Vagina (tissue), 2 donors: ENCODE measurements at regions not wholly inside any gene's neighbourhood (a gene's known extent, or its start where the extent isn't known, plus 50 kb on each side); places are given as distances from the start of the nearest gene placed in this dataset.

Source experiments
- DNase-seq, 2 donors: peaks; one replicate each; pipeline ENCODE4 v3.0.0-alpha.2; 2017; ENCODE audit errors: extremely low spot score in 2 of 2
- H3K27ac ChIP-seq: fragments of 200-600 bp; sonication (generic); one replicate; pipeline ENCODE4 v1.5.1; 2019
- H3K27me3 ChIP-seq: fragments of 200-600 bp; sonication (generic); one replicate; pipeline ENCODE4 v1.5.1; 2019
- H3K36me3 ChIP-seq, 2 donors: fragments of 200-600 bp; sonication (generic); one replicate each; pipeline ENCODE4 v1.5.1; 2017 to 2019
- H3K4me1 ChIP-seq: fragments of 200-600 bp; sonication (generic); one replicate; pipeline ENCODE4 v1.5.1; 2019
- H3K4me3 ChIP-seq, 2 donors: fragments of 200-600 bp; sonication (generic); 1 replicate in 1 of 2; 2 replicates in 1 of 2; pipeline ENCODE4 v1.5.1; 2016 to 2019
- H3K9me3 ChIP-seq: fragments of 200-600 bp; sonication (generic); one replicate; pipeline ENCODE4 v1.5.1; 2019
- CTCF ChIP-seq, 3 experiments: fragments of 450-650 bp in 2 of 3; fragments of 200-600 bp in 1 of 3; sonication (generic) in 1 of 3; IDR thresholded peaks; one replicate each; pipeline ENCODE4 v1.5.1; 2017 to 2019; ENCODE audit warnings: antibody characterized with exemption in 3 of 3, mild to moderate bottlenecking in 2 of 3, moderate library complexity in 2 of 3
- POLR2A ChIP-seq, 2 donors: fragments of 450-650 bp; IDR thresholded peaks; one replicate each; pipeline ENCODE4 v1.6.1; 2017; ENCODE audit warnings: antibody characterized with exemption in 2 of 2, mild to moderate bottlenecking in 2 of 2, moderate library complexity in 2 of 2
- POLR2AphosphoS5 ChIP-seq, 2 donors: sonication (generic); formaldehyde crosslinking; IDR thresholded peaks; one replicate each; pipeline ENCODE4 v1.9.0; 2017; ENCODE audit warnings: antibody characterized with exemption in 2 of 2, mild to moderate bottlenecking in 2 of 2, low read depth in 1 of 2; ENCODE audit not compliant: insufficient read depth in 1 of 2
- intact Hi-C: fragments of 100-400 bp; cut with DNase I; formaldehyde crosslinking; loops from one replicate; pipeline ENCODE4 v1.15.1; 2023

- intact Hi-C loops: no loop called here
- Histone ChIP-seq H3K4me1 (no peaks in the 10 kb centered on the region), H3K27me3 (no peaks in the 10 kb centered on the region), H3K4me3 (no peak overlapping the region), H3K27ac (no peak overlapping the region), H3K9me3 (no peaks in the 10 kb centered on the region), H3K36me3 (no peaks in the 10 kb centered on the region)
- TF ChIP-seq CTCF (IDR thresholded peaks at IDR 0.05) (no peak), POLR2AphosphoS5 (IDR thresholded peaks at IDR 0.05; ENCODE audit: insufficient read depth in 1 of 2, low read depth in 1 of 2) (no peak), POLR2A (IDR thresholded peaks at IDR 0.05) (no peak)
- DNase-seq: no peak
Measured at GRCh38 chr11:70020336-70021214, 57.5 kb upstream of the ANO1 start.

GRCh38 chr11:70021586-70021985 lies 56.5 kb upstream of the ANO1 start:
- TF ChIP-seq POLR2A (IDR thresholded peaks at IDR 0.05) (no peak), CTCF (IDR thresholded peaks at IDR 0.05) (no peak), POLR2AphosphoS5 (IDR thresholded peaks at IDR 0.05; ENCODE audit: insufficient read depth in 1 of 2, low read depth in 1 of 2) (no peak)
- Histone ChIP-seq H3K27me3 (no peaks in the 10 kb centered on the region), H3K27ac (no peak overlapping the region), H3K4me1 (no peaks in the 10 kb centered on the region), H3K36me3 (no peaks in the 10 kb centered on the region), H3K9me3 (no peaks in the 10 kb centered on the region), H3K4me3 (no peak overlapping the region)
- no peak for DNase-seq
- intact Hi-C loops: no loop called here

GRCh38 chr11:70024036-70024772 lies 53.9 kb upstream of the ANO1 start:
- Histone ChIP-seq H3K27ac (no peak overlapping the region), H3K4me3 (no peak overlapping the region), H3K27me3 (no peaks in the 10 kb centered on the region), H3K36me3 (no peaks in the 10 kb centered on the region), H3K4me1 (no peaks in the 10 kb centered on the region), H3K9me3 (no peaks in the 10 kb centered on the region)
- intact Hi-C loops: no loop called here
- TF ChIP-seq POLR2AphosphoS5 (IDR thresholded peaks at IDR 0.05; ENCODE audit: insufficient read depth in 1 of 2, low read depth in 1 of 2) (no peak), POLR2A (IDR thresholded peaks at IDR 0.05) (no peak), CTCF (IDR thresholded peaks at IDR 0.05) (no peak)
- DNase-seq: no peak

GRCh38 chr11:70024773-70025045 lies 53.4 kb upstream of the ANO1 start:
- intact Hi-C loops: no loop called here
- no peaks in the 10 kb centered on the region for H3K4me1 ChIP-seq
- H3K27me3 ChIP-seq: no peaks in the 10 kb centered on the region
- no peak for TF ChIP-seq POLR2A (IDR thresholded peaks at IDR 0.05)
- TF ChIP-seq POLR2AphosphoS5 (IDR thresholded peaks at IDR 0.05; ENCODE audit: insufficient read depth in 1 of 2, low read depth in 1 of 2): no peak
- TF ChIP-seq CTCF (IDR thresholded peaks at IDR 0.05): no peak
- no peak overlapping the region for H3K4me3 ChIP-seq
- peak in 1 of 2 donors; percentile 74 for DNase-seq
- no peak overlapping the region for H3K27ac ChIP-seq
- no peaks in the 10 kb centered on the region for H3K36me3 ChIP-seq
- no peaks in the 10 kb centered on the region for H3K9me3 ChIP-seq

GRCh38 chr11:70025308-70025707 lies 52.8 kb upstream of the ANO1 start:
- DNase-seq: peak in 1 of 2 donors; percentile 34
- no peaks in the 10 kb centered on the region for H3K4me1 ChIP-seq
- no peak overlapping the region for H3K4me3 ChIP-seq
- intact Hi-C loops: no loop called here
- no peaks in the 10 kb centered on the region for H3K27me3 ChIP-seq
- H3K9me3 ChIP-seq: no peaks in the 10 kb centered on the region
- TF ChIP-seq POLR2A (IDR thresholded peaks at IDR 0.05): no peak
- no peak for TF ChIP-seq CTCF (IDR thresholded peaks at IDR 0.05)
- no peak for TF ChIP-seq POLR2AphosphoS5 (IDR thresholded peaks at IDR 0.05; ENCODE audit: insufficient read depth in 1 of 2, low read depth in 1 of 2)
- no peaks in the 10 kb centered on the region for H3K36me3 ChIP-seq
- no peak overlapping the region for H3K27ac ChIP-seq
